K562 (cell line): ENCODE measurements at regions not wholly inside any gene's neighbourhood (a gene's known extent, or its start where the extent isn't known, plus 50 kb on each side); places are given as distances from the start of the nearest gene placed in this dataset.

Experiments
- ATAC-seq: fragments of 200-7000 bp; cut with Tn5 transposase; 3 replicates; pipeline ENCODE4 v1.9.1; 2020; ENCODE audit warnings: moderate library complexity
- BruUV-seq: library from RNA; stranded (reverse); fragments of 400-500 nt; replicated peaks from 2 replicates; lab custom pipeline; 2021; lab: Mats Ljungman, UMichigan
- CTCF ChIA-PET: fragments of 300-600 bp; formaldehyde crosslinking; extraction: SDS; loops from one replicate; lab custom pipeline; 2021; ENCODE audit warnings: low intra/inter-chr PET ratio; lab: Yijun Ruan, JAX
- POLR2A ChIA-PET: fragments of 300-600, 350-650 bp; sonication (Branson Sonifier 250); formaldehyde crosslinking; extraction: SDS; loops from one replicate; lab custom pipeline; 2021; ENCODE audit warnings: antibody characterized with exemption, inconsistent platforms; lab: Yijun Ruan, JAX
- DNase-seq, 4 experiments: peaks; one replicate each; pipeline versions ENCODE4 v3.0.0 to v3.0.0-alpha.2; 2011 to 2018; ENCODE audit warnings: low spot score in 3 of 4, mixed read lengths in 3 of 4; ENCODE audit errors: extremely low read depth in 1 of 4
- FAIRE-seq: peaks from 2 replicates; lab custom pipeline; 2011; peaks lifted over from hg19 to GRCh38; lab: Jason Lieb, UNC
- H2AFZ ChIP-seq: 2 replicates; pipeline ENCODE4 v1.6.0; 2011; ENCODE audit warnings: low read depth, low read length, control low read depth, inconsistent platforms
- H3K27ac ChIP-seq: fragments of 200-600 bp; 3 replicates; pipeline ENCODE4 v1.8.0; 2011; ENCODE audit warnings: low read depth, mild to moderate bottlenecking, control low read depth, inconsistent platforms, low read length, moderate library complexity, mixed read lengths; ENCODE audit errors: extremely low read depth
- H3K27me3 ChIP-seq, 2 experiments: fragments of 300-600 bp in 1 of 2; 2 replicates in 1 of 2; 3 replicates in 1 of 2; pipeline versions ENCODE4 v1.6.0 to v1.8.0; 2011; ENCODE audit warnings: inconsistent platforms in 2 of 2, low read length in 2 of 2, mild to moderate bottlenecking in 1 of 2, mixed read lengths in 1 of 2, moderate library complexity in 1 of 2; ENCODE audit not compliant: control insufficient read depth in 2 of 2, insufficient read depth in 2 of 2
- H3K36me3 ChIP-seq: fragments of 300-600 bp; 3 replicates; pipeline ENCODE4 v1.8.0; 2011; ENCODE audit warnings: mild to moderate bottlenecking, low read length, inconsistent platforms; ENCODE audit not compliant: control insufficient read depth, insufficient read depth
- H3K4me1 ChIP-seq, 2 experiments: fragments of 200-600 bp in 1 of 2; replicated peaks in 1 of 2; 2 replicates in 1 of 2; 3 replicates in 1 of 2; pipeline versions ENCODE4 v1.5.1 to v1.8.0; 2011; ENCODE audit warnings: inconsistent platforms in 2 of 2, low read length in 2 of 2, mild to moderate bottlenecking in 1 of 2, mixed read lengths in 1 of 2, moderate library complexity in 1 of 2; ENCODE audit not compliant: control insufficient read depth in 2 of 2, insufficient read depth in 2 of 2
- H3K4me2 ChIP-seq: 2 replicates; pipeline ENCODE4 v1.6.1; 2011; ENCODE audit warnings: low read length, control low read depth, inconsistent platforms, mixed read lengths; ENCODE audit not compliant: insufficient read depth
- H3K4me3 ChIP-seq: fragments of 200-600 bp; sonication (generic), shearing (Covaris generic); 2 replicates; pipeline ENCODE4 v1.5.1; 2016; ENCODE audit warnings: control low read depth, inconsistent platforms
- H3K79me2 ChIP-seq: fragments of 200-600 bp; 3 replicates; pipeline ENCODE4 v1.8.0; 2011; ENCODE audit warnings: low read length, inconsistent platforms; ENCODE audit not compliant: control insufficient read depth, insufficient read depth
- H3K9ac ChIP-seq, 2 experiments: 2 replicates each; pipeline versions ENCODE4 v1.6.0 to v1.6.1; 2011; ENCODE audit warnings: low read depth in 2 of 2, low read length in 2 of 2, control low read depth in 1 of 2, inconsistent platforms in 1 of 2, mild to moderate bottlenecking in 1 of 2, mixed read lengths in 1 of 2; ENCODE audit not compliant: insufficient read depth in 1 of 2
- H3K9me1 ChIP-seq: one replicate; pipeline ENCODE4 v1.6.0; 2011; ENCODE audit warnings: inconsistent platforms, mild to moderate bottlenecking, low read length, moderate library complexity; ENCODE audit not compliant: control insufficient read depth, insufficient read depth
- H3K9me3 ChIP-seq: replicated peaks from 2 replicates; pipeline ENCODE4 v1.5.1; 2011; ENCODE audit warnings: low read depth, low read length, inconsistent platforms; ENCODE audit not compliant: control insufficient read depth, insufficient read depth
- H4K20me1 ChIP-seq: replicated peaks from 2 replicates; pipeline ENCODE4 v1.6.1; 2011; ENCODE audit warnings: low read length, inconsistent platforms, mixed read lengths; ENCODE audit not compliant: control insufficient read depth, insufficient read depth
- ARID1B ChIP-seq: fragments of 450-650 bp; IDR thresholded peaks from 2 replicates; pipeline ENCODE4 v1.6.1; 2016; ENCODE audit warnings: antibody characterized with exemption, mild to moderate bottlenecking, inconsistent platforms
- CC2D1A ChIP-seq: fragments of 450-650 bp; IDR thresholded peaks from 2 replicates; pipeline ENCODE4 v1.6.1; 2017; ENCODE audit warnings: mild to moderate bottlenecking
- DPF2 ChIP-seq: fragments of 450-650 bp; IDR thresholded peaks from 2 replicates; pipeline ENCODE4 v1.6.1; 2016
- GABPA ChIP-seq: fragments of 200-800 bp; sonication (Bioruptor generic); conservative IDR thresholded peaks from 2 replicates; pipeline ENCODE4 v1.6.1; 2016; ENCODE audit warnings: low read depth, missing genetic modification characterization, missing compliant biosample characterization
- GABPB1 ChIP-seq: sonication (generic); formaldehyde crosslinking; IDR thresholded peaks from 2 replicates; pipeline ENCODE4 v1.8.0; 2022; ENCODE audit warnings: mild to moderate bottlenecking, missing genetic modification reagents
- HINFP ChIP-seq: fragments of 450-650 bp; conservative IDR thresholded peaks from 2 replicates; pipeline ENCODE4 v1.6.1; 2016; ENCODE audit warnings: missing genetic modification characterization, low read depth, mild to moderate bottlenecking, control low read depth, missing compliant biosample characterization
- LEF1 ChIP-seq: fragments of 450-650 bp; IDR thresholded peaks from 2 replicates; pipeline ENCODE4 v1.6.1; 2016; ENCODE audit warnings: mild to moderate bottlenecking
- MEF2A ChIP-seq: IDR thresholded peaks from 2 replicates; pipeline ENCODE4 v1.6.1; 2011; ENCODE audit warnings: low read depth, mild to moderate bottlenecking, low read length, moderate library complexity; ENCODE audit not compliant: control insufficient read depth
- MTA2 ChIP-seq: fragments of 450-650 bp; IDR thresholded peaks from 2 replicates; pipeline ENCODE4 v1.6.1; 2016; ENCODE audit warnings: low read depth
- NCOR1 ChIP-seq: fragments of 450-650 bp; IDR thresholded peaks from 2 replicates; pipeline ENCODE4 v1.6.1; 2016; ENCODE audit warnings: mild to moderate bottlenecking, moderate library complexity
- NR2C1 ChIP-seq, 2 experiments: fragments of 450-650 bp; IDR thresholded peaks; 2 replicates each; pipeline ENCODE4 v1.6.1; 2017; ENCODE audit warnings: mild to moderate bottlenecking in 2 of 2, antibody characterized with exemption in 1 of 2, inconsistent platforms in 1 of 2, missing compliant biosample characterization in 1 of 2, missing genetic modification characterization in 1 of 2
- SMARCC2 ChIP-seq: fragments of 450-650 bp; IDR thresholded peaks from 2 replicates; pipeline ENCODE4 v1.6.1; 2017; ENCODE audit warnings: antibody characterized with exemption, moderate library complexity, mild to moderate bottlenecking, low read depth
- SOX6 ChIP-seq: fragments of 450-650 bp; IDR thresholded peaks from 2 replicates; pipeline ENCODE4 v1.6.1; 2014; ENCODE audit warnings: mild to moderate bottlenecking
- STAT5A ChIP-seq: IDR thresholded peaks from 2 replicates; pipeline ENCODE4 v1.6.1; 2012; ENCODE audit warnings: low read length, inconsistent platforms, borderline replicate concordance
- TAL1 ChIP-seq: fragments of 450-650 bp; IDR thresholded peaks from 2 replicates; pipeline ENCODE4 v1.6.1; 2016; ENCODE audit warnings: mild to moderate bottlenecking
- TBL1XR1 ChIP-seq, 2 experiments: IDR thresholded peaks; 2 replicates each; pipeline ENCODE4 v1.6.1; 2012; ENCODE audit warnings: improper control_type of control experiment in 2 of 2, low read length in 2 of 2, mild to moderate bottlenecking in 1 of 2
- TCF7 ChIP-seq: sonication (generic); IDR thresholded peaks from 2 replicates; pipeline ENCODE4 v1.6.1; 2016; ENCODE audit warnings: antibody characterized with exemption, borderline replicate concordance
- TEAD4 ChIP-seq, 2 experiments: sonication (generic) in 1 of 2; formaldehyde crosslinking in 1 of 2; IDR thresholded peaks; 2 replicates each; pipeline versions ENCODE4 v1.6.1 to v1.8.0; 2012 to 2022; ENCODE audit warnings: borderline replicate concordance in 1 of 2, inconsistent platforms in 1 of 2, low read length in 1 of 2, mild to moderate bottlenecking in 1 of 2, missing genetic modification reagents in 1 of 2
- TRIM24 ChIP-seq, 2 experiments: fragments of 450-650 bp; IDR thresholded peaks; 2 replicates each; pipeline ENCODE4 v1.6.1; 2016
- ZBTB17 ChIP-seq: fragments of 450-650 bp; formaldehyde crosslinking; IDR thresholded peaks from 2 replicates; pipeline ENCODE4 v1.4.0; 2020; ENCODE audit warnings: mild to moderate bottlenecking
- ZNF584 ChIP-seq: fragments of 200-800 bp; sonication (Bioruptor generic); IDR thresholded peaks from 2 replicates; pipeline ENCODE4 v1.6.1; 2016; ENCODE audit warnings: low read depth, mild to moderate bottlenecking, missing genetic modification characterization, missing compliant biosample characterization
- ZNF589 ChIP-seq: fragments of 200-800 bp; sonication (Bioruptor generic); IDR thresholded peaks from 2 replicates; pipeline ENCODE4 v1.6.1; 2016; ENCODE audit warnings: low read depth, missing genetic modification characterization, missing compliant biosample characterization
- ZNF766 ChIP-seq: fragments of 200-800 bp; sonication (Bioruptor generic); conservative IDR thresholded peaks from 2 replicates; pipeline ENCODE4 v1.6.1; 2016; ENCODE audit warnings: missing genetic modification characterization, missing compliant biosample characterization
- in situ Hi-C: fragments of 300-500 bp; cut with MboI; formaldehyde crosslinking; loops from 4 replicates; pipeline ENCODE4 v1.15.0; 2018; ENCODE audit warnings: inconsistent platforms, mixed read lengths
- intact Hi-C: fragments of 100-400 bp; cut with micrococcal nuclease; formaldehyde crosslinking; loops from 2 replicates; pipeline ENCODE4 v1.14.2; 2022
- TF ChIP-seq, protein P1 (sequence below): fragments of 450-650 bp; IDR thresholded peaks from 2 replicates; pipeline ENCODE4 v1.6.1; 2016

DNA sequence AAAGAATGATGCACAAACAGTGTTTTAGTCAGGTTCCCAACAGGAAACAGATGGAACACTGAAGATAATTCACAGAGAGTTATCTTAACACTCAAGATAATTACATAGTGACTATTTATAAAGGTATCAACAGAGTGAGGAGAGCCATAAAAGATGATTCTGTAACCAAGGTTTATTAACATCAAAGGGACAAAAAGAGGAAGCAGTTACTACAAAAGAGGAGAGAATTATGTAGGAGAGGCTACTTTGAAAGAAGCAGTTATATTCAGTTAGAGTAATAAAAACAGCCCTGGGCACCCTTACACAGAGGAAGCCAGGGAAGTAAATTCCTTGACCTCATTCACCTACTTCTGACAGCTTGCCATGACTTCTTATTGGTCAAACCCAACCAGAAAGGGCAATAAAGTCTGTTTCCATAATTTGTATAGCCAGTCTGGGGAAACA lies 326.5 kb upstream of the SLC39A10 start:
- Histone ChIP-seq H3K4me3 (no peak overlapping the region), H3K4me2 (no peak overlapping the region), H3K9me1 (no peaks in the 10 kb centered on the region), H2AFZ (peak overlapping the region; percentile 79; the same call in 1 of the 2 replicates), H3K9me3 (peaks cover 4% of the 10 kb centered on the region; the same call in 1 of the 2 replicates), H3K27me3 (no peaks in the 10 kb centered on the region), H3K36me3 (no peaks in the 10 kb centered on the region), H3K79me2 (no peaks in the 10 kb centered on the region), H3K27ac (peak overlapping the region; percentile 72), H3K4me1 (peaks cover 0 to 18% of the 10 kb centered on the region in 2 experiments; a peak in 3 of 5 replicates), H4K20me1 (no peaks in the 10 kb centered on the region), H3K9ac (peak overlapping the region in 1 of 2 experiments; percentile 47; a peak in 1 of 4 replicates)
- CTCF ChIA-PET, result no interaction called here
- intact Hi-C loops, result no loop called here
- in situ Hi-C loops, result no loop called here
- POLR2A ChIA-PET, result no interaction called here
- ATAC-seq, result peak; percentile 80
- no TSS peak for BruUV-seq
- DNase-seq, result peak in 3 of 4 experiments; percentile 4 to 45 (median 41)
- FAIRE-seq, result peak; percentile 37
- peak; percentile 94 for TF ChIP-seq TCF7
- TF ChIP-seq, protein P1, sequence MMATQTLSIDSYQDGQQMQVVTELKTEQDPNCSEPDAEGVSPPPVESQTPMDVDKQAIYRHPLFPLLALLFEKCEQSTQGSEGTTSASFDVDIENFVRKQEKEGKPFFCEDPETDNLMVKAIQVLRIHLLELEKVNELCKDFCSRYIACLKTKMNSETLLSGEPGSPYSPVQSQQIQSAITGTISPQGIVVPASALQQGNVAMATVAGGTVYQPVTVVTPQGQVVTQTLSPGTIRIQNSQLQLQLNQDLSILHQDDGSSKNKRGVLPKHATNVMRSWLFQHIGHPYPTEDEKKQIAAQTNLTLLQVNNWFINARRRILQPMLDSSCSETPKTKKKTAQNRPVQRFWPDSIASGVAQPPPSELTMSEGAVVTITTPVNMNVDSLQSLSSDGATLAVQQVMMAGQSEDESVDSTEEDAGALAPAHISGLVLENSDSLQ, result no peak
- 0 out of 2 replicates have a peak, but pooled peaks have one; percentile 32 for TF ChIP-seq ZNF584
- TF ChIP-seq TBL1XR1 (IDR thresholded peaks at IDR 0.05; ENCODE audit: low read length in 2 of 2), result peak in 1 of 2 experiments; percentile 53; a peak in 1 of 4 replicates
- TF ChIP-seq ZNF766 (CRISPR knock-in tag), result 0 out of 2 replicates have a peak, but pooled peaks have one; percentile 35
- peak; percentile 57; the same call in 1 of the 2 replicates for TF ChIP-seq MTA2
- peak; percentile 69; the same call in 1 of the 2 replicates for TF ChIP-seq SOX6
- peak; percentile 75 to 84; a peak in 3 of 4 replicates for TF ChIP-seq TRIM24 (IDR thresholded peaks at IDR 0.05)
- TF ChIP-seq SMARCC2, result 0 out of 2 replicates have a peak, but pooled peaks have one; percentile 47
- TF ChIP-seq GABPA (tag), result peak; percentile 19; the same call in 1 of the 2 replicates
- peak; percentile 97 for TF ChIP-seq LEF1
- no peak for TF ChIP-seq GABPB1 (CRISPR knock-in tag)
- peak; percentile 90 for TF ChIP-seq TEAD4 (IDR thresholded peaks at IDR 0.05; ENCODE audit: low read length)
- TF ChIP-seq TEAD4 (CRISPR knock-in tag; IDR thresholded peaks at IDR 0.05; ENCODE audit: borderline replicate concordance), result no peak
- TF ChIP-seq MEF2A, result peak; percentile 74
- no peak for TF ChIP-seq ZNF589
- peak; percentile 65; the same call in 1 of the 2 replicates for TF ChIP-seq NCOR1
- peak; percentile 82 for TF ChIP-seq DPF2
- TF ChIP-seq ZBTB17 (CRISPR knock-in tag), result no peak
- TF ChIP-seq TAL1, result peak; percentile 81
- no peak for TF ChIP-seq HINFP (tag)
- peak; percentile 89 for TF ChIP-seq ARID1B
- TF ChIP-seq NR2C1 (IDR thresholded peaks at IDR 0.05), result no peak
- TF ChIP-seq NR2C1 (tag; IDR thresholded peaks at IDR 0.05), result no peak
- peak; percentile 34; the same call in 1 of the 2 replicates for TF ChIP-seq CC2D1A
- peak; percentile 45; the same call in 1 of the 2 replicates for TF ChIP-seq STAT5A
